ENCODE measurements at regions not wholly inside any gene's neighbourhood (a gene's known extent, or its start where the extent isn't known, plus 50 kb on each side); places are given as distances from the start of the nearest gene placed in this dataset.

- Histone ChIP-seq H3K36me3 (ENCODE audit: insufficient read depth, low read length) (no peaks in the 10 kb centered on the region), H3K27me3 (ENCODE audit: control insufficient read depth in 1 of 2, insufficient read depth in 2 of 2, low read length in 2 of 2) (no peaks in the 10 kb centered on the region), H3K4me1 (ENCODE audit: insufficient read depth, low read length) (peaks cover 3% of the 10 kb centered on the region), H3K9me3 (ENCODE audit: control insufficient read depth in 1 of 2, insufficient read depth in 1 of 2, low read length in 2 of 2) (no peaks in the 10 kb centered on the region), H3K4me3 (ENCODE audit: low read length) (no peak overlapping the region), H3K27ac (ENCODE audit: low read depth in 1 of 2, low read length in 2 of 2) (no peak overlapping the region)
- Mint-ChIP-seq H3K4me3 (no peak overlapping the region), H3K27me3 (peaks cover 12% of the 10 kb centered on the region), H3K9me3 (no peaks in the 10 kb centered on the region), H3K4me1 (ENCODE audit: low read depth) (peaks cover 6% of the 10 kb centered on the region), H3K36me3 (ENCODE audit: low read depth) (no peaks in the 10 kb centered on the region), H3K27ac (no peak overlapping the region)
- ChIA-PET POLR2A (interaction anchor here (0.7 to 3.3 kb wide), 7 partner anchors 54 to 254 kb away, joined by 3 to 22 read pairs (median 3); no protein-coding TSS in a partner anchor), CTCF (interaction anchor here (0.6 to 3.3 kb wide), 32 partner anchors 9 to 559 kb away, joined by 3 to 67 read pairs (median 4); partner anchors contain the start of genes GLUL and TEDDM1)
- ATAC-seq (ENCODE audit: poor library complexity) (peak; percentile 75), DNase-seq (peak; percentile 73 to 94 (median 88))
- intact Hi-C loops (cut with DNase I, micrococcal nuclease), result loop anchor here (1.0 kb wide), 4 partner anchors 56 to 664 kb away; no protein-coding TSS in a partner anchor
- peak; percentile 84 for TF ChIP-seq CTCF (IDR thresholded peaks at IDR 0.05)
Observed at GRCh38 chr1:182143154-182143657, 81.7 kb upstream of the ZNF648 start.

GRCh38 chr1:182142621-182143020 is 81.1 kb upstream of the ZNF648 start:
- ChIA-PET POLR2A (interaction anchor here (0.7 to 3.3 kb wide), 7 partner anchors 53 to 254 kb away, joined by 3 to 22 read pairs (median 3); no protein-coding TSS in a partner anchor), CTCF (interaction anchor here (0.6 to 3.3 kb wide), 31 partner anchors 8 to 559 kb away, joined by 3 to 67 read pairs (median 4); partner anchors contain the start of genes GLUL and TEDDM1)
- H3K4me1 ChIP-seq (ENCODE audit: insufficient read depth, low read length), result peaks cover 3% of the 10 kb centered on the region
- TF ChIP-seq CTCF (IDR thresholded peaks at IDR 0.05), result no peak
- ATAC-seq (ENCODE audit: poor library complexity), result no peak
- no peaks in the 10 kb centered on the region for H3K9me3 ChIP-seq (ENCODE audit: control insufficient read depth in 1 of 2, insufficient read depth in 1 of 2, low read length in 2 of 2)
- Mint-ChIP-seq H3K27me3 (peaks cover 12% of the 10 kb centered on the region), H3K9me3 (no peaks in the 10 kb centered on the region), H3K36me3 (ENCODE audit: low read depth) (no peaks in the 10 kb centered on the region), H3K4me1 (ENCODE audit: low read depth) (peaks cover 6% of the 10 kb centered on the region), H3K4me3 (no peak overlapping the region), H3K27ac (no peak overlapping the region)
- no peaks in the 10 kb centered on the region for H3K36me3 ChIP-seq (ENCODE audit: insufficient read depth, low read length)
- H3K27ac ChIP-seq (ENCODE audit: low read depth in 1 of 2, low read length in 2 of 2), result no peak overlapping the region
- intact Hi-C loops (cut with DNase I, micrococcal nuclease), result loop anchor here (1.0 kb wide), 4 partner anchors 55 to 663 kb away; no protein-coding TSS in a partner anchor
- no peak overlapping the region for H3K4me3 ChIP-seq (ENCODE audit: low read length)
- no peak for DNase-seq
- H3K27me3 ChIP-seq (ENCODE audit: control insufficient read depth in 1 of 2, insufficient read depth in 2 of 2, low read length in 2 of 2), result no peaks in the 10 kb centered on the region

DNA sequence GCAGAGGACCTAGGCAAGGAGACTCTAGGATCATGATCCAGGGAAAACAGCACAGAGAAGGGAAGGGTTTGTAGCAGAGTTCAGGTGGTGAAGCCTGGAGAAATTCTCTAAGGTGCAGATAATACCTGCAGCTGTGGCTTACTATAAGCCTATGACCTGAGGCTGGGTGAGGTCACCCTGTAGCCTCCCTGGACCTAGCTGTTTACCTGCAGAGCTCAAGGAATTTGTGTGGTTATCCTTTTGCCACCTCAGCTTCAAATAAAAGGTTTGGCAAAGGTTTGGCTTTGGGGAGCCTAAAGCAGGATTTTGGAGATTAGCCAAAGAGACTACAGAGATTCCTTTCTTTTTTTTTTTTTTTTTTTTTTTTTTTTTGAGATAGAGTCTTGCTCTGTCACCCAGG is 79.5 kb upstream of the ZNF648 start:
- ATAC-seq (ENCODE audit: poor library complexity) (no peak), DNase-seq (no peak)
- Histone ChIP-seq H3K27ac (ENCODE audit: low read depth in 1 of 2, low read length in 2 of 2) (no peak overlapping the region), H3K9me3 (ENCODE audit: control insufficient read depth in 1 of 2, insufficient read depth in 1 of 2, low read length in 2 of 2) (no peaks in the 10 kb centered on the region), H3K4me3 (ENCODE audit: low read length) (no peak overlapping the region), H3K4me1 (ENCODE audit: insufficient read depth, low read length) (peaks cover 3% of the 10 kb centered on the region), H3K27me3 (ENCODE audit: control insufficient read depth in 1 of 2, insufficient read depth in 2 of 2, low read length in 2 of 2) (no peaks in the 10 kb centered on the region), H3K36me3 (ENCODE audit: insufficient read depth, low read length) (no peaks in the 10 kb centered on the region)
- Mint-ChIP-seq H3K27ac (no peak overlapping the region), H3K36me3 (ENCODE audit: low read depth) (no peaks in the 10 kb centered on the region), H3K4me1 (ENCODE audit: low read depth) (peaks cover 6% of the 10 kb centered on the region), H3K27me3 (peaks cover 12% of the 10 kb centered on the region), H3K9me3 (no peaks in the 10 kb centered on the region), H3K4me3 (no peak overlapping the region)
- CTCF ChIA-PET, result no interaction called here
- POLR2A ChIA-PET, result interaction anchor here (0.6 kb wide), 1 partner anchor 46 kb away, joined by 3 read pairs; no protein-coding TSS in a partner anchor
- intact Hi-C loops (cut with DNase I, micrococcal nuclease), result loop anchor here in 1 of 2 experiments (2.0 kb wide), 1 partner anchor 56 kb away; no protein-coding TSS in a partner anchor
- no peak for TF ChIP-seq CTCF (IDR thresholded peaks at IDR 0.05)

All from CD4-positive, alpha-beta T cell (primary cell).